Activated CD4-positive, alpha-beta T cell treated with anti-CD3 and anti-CD28 coated beads, Interleukin-2, amount 50 U/mL, for 48 hours (primary cell): ENCODE measurements at regions not wholly inside any gene's neighbourhood (a gene's known extent, or its start where the extent isn't known, plus 50 kb on each side); places are given as distances from the start of the nearest gene placed in this dataset.
"Not testable (repeated sequence)": the region's sequence is repeated elsewhere in the genome, so short reads cannot be mapped to it uniquely, and the experiment has no call there.

Experiments
- DNase-seq, 2 experiments: peaks; one replicate each; pipeline ENCODE4 v3.0.0-alpha.2; 2020

- not testable (repeated sequence) for DNase-seq
These were observed 194.1 kb upstream of the GRIA1 start for GRCh38 chr5:153296251-153296844.

GRCh38 chr5:153299891-153300290 is 190.6 kb upstream of the GRIA1 start:
- DNase-seq: no peak

DNA sequence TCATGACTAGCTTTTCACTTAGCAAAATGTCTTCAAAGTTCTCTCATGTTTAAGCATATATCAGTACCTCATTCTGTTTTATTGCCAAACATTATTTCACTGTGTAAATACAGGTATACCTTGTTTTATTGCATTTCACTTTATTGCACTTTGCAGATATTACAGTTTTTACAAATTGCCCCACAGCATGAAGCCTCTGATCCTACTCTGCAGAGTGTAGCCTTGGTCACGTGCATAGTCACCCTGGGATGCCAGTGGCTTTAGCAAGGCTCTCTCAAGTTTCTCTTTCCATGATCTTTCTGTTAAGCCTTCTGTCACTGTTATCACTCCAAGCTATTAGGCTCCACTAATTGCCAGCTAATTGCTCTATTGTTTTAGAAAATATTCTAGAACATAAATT is 182.2 kb upstream of the GRIA1 start:
- DNase-seq: no peak

- DNase-seq: no peak
These were observed 171.9 kb upstream of the GRIA1 start for GRCh38 chr5:153318556-153318955.

GRCh38 chr5:153321478-153321877 is 169.0 kb upstream of the GRIA1 start:
- no peak for DNase-seq

GRCh38 chr5:153340139-153340538 is 150.3 kb upstream of the GRIA1 start:
- DNase-seq: no peak

- DNase-seq: no peak
These were observed 149.7 kb upstream of the GRIA1 start for GRCh38 chr5:153340738-153341137.

GRCh38 chr5:153342487-153342886 is 148.0 kb upstream of the GRIA1 start:
- DNase-seq: no peak

GRCh38 chr5:153347611-153348010 is 142.9 kb upstream of the GRIA1 start:
- DNase-seq: no peak

GRCh38 chr5:153350175-153350883 is 140.1 kb upstream of the GRIA1 start:
- no peak for DNase-seq

- DNase-seq: peak; percentile 29 to 44
These were observed 137.7 kb upstream of the GRIA1 start for GRCh38 chr5:153352685-153353219.

DNA sequence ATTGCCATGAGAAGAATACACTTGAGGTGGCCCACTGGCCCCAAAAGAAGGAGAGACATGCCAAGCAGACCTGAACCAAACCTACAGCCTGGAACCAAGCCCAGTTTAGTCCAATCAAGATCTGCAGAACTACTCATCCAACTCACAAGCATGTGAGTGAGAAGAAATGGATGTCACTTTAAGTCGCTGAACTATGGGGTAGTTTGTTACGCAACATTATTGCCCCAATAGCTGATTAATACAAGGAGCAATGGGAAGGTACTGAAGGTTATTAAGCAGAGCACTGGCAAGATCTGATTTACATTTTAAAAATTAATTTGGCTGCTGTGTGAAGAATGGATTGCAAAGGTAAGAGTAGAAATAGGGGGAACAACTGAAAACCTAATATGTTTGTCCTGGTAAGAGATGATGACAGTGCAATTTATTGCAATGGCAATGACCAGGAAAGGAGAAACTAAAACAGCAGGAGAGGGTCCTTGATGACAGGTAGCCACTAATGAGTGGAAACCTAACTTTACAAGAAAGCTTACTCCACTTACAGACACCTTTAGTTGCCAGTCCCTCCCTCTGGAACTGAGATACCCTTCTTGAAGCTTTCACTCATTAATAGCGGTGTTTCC is 132.9 kb upstream of the GRIA1 start:
- DNase-seq: no peak

DNA sequence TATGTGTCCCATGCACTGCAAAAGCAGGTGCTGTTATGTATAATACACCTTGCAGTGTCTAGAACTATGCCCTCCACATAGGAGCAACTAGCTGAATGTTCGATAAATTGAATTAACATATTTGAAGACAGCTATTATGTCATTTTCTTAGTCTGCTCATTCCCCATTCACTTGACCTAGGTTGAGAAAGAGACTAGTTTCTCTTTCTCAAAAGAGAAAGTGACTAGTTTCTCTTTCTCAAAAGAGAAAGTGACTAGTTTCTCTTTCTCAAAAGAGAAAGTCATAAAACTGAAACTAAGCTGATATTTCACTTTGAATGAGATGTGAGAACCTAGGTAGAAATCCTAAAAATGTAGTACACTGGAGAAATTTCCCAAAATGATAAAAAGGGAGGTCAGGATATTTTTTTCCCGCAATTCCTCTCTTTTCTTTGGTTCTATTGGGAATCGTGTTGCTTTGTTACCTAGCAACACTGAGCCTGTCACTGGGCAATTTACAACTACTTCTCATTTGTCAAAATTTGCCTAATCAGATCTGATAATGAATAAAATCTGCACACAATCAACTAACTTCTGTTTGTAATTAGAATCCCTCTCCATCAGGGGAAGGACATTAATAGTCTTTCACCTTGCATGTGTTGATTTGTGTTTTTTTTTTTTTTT is 132.0 kb upstream of the GRIA1 start:
- no peak for DNase-seq

DNA sequence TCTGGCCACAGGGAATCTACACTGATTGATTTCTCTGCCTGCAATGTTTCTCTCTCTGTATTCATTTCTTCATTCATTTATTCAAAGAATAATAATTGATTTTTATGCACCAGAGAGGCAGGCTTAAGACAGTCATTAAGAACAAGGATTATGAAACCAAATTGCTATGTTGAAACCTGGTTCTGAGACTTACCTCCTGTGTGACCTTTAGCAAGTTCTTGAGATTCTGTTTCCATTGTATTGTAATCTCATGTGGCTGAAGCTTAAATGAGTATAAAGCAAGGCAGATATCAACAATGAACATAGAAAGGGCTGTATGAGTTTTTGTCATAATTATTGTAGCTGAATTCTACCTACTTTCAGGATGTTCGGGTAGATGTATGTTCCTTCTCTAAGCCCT is 129.6 kb upstream of the GRIA1 start:
- no peak for DNase-seq

DNA sequence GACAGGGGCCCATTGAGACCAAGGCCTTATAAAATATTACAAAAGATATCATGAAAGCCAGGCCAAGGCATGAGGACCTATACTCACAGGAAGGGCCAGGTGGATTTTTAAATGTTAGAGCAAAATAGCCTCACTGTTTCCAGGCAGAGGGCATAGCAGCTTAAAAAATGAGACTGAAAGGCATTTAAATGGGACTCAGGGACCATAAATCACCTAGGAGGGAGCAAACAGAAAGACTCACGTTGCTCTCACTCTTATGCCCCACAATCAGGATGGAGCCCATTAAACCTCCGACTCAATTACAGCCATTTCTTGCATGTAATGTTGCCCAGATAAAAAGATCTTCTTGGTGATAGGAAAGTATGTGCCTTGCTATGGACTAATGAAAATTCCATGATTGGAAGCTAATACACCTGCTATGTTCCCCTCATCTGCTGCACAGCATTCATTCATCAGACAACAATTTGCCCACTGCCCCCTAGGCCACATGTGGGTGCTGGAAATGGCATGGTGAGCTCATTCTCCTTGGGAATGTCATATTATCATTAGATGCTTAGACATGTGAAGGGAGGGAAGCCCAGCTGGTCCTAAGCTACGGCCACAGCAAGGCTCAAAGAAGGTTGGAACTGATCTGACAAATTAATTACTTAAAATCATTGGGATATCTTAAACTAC is 128.6 kb upstream of the GRIA1 start:
- no peak for DNase-seq

DNA sequence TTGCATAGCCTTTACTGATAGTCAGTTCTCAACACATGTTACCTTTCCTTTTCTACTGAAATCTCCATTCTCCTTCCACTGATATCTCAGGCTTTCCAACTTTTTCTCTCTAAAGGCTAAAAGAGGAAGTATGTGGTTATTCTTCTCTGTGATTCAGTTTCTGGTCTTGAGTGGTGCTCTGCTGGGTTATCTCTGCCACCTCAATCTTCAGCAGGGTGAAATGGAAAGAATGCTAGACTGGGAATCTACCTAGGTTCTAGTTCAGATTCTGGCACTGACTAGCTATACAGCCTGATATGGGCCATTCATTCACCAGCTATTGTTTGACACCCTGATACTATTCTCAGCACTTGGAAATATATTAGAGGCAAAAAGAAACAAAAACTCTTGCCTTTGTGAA is 124.9 kb upstream of the GRIA1 start:
- no peak for DNase-seq

GRCh38 chr5:153367466-153367865 is 123.0 kb upstream of the GRIA1 start:
- no peak for DNase-seq

DNA sequence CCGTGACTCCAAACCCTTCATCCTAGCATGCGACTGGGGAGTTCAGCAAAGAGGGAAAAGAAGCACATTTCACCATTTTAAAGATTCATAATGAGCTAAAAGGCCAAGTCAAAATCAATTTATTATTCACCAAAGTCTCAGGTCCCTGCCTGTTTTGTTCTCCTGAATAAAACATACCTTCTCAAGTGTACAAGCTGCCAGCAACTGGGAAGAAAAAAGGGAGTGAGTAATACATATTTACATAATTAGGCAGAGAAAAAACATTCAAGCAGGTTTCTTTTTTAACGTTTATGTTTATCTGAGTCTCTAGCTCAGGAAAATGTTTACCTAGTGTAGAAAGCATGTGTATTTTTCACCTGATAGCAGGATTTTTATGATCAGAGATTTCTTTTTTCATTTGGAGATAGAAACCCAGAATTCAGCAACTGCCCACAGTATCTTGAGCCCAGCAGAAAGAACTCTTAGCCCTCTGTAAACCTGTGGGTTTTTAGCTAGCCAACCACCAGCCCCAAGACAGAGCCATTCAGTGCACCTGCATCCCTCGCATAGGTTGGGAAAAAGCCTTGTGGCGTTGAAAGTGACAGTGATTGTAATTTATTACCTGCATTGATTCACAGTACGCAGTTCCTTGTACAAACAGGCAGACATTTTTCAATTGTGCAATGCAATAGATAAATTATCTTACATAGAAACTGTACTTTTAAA is 117.9 kb upstream of the GRIA1 start:
- DNase-seq: no peak

DNA sequence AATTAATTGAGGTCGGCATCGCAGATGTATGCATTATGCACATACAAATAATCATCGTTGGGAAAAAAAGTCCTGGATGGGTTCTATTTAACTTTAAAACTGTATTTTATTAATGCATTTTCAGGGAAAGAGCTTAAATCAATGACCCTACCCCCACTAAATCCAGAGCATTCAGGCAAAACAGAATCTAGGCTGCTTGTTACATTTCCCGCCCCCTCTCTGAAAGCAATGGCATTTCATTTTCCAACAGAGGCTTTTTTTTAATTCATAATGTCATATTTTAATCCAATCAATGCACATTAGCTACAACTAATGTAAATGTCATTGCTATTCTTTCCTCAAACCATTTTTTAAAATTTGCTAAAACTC is 117.4 kb upstream of the GRIA1 start:
- DNase-seq: no peak

DNA sequence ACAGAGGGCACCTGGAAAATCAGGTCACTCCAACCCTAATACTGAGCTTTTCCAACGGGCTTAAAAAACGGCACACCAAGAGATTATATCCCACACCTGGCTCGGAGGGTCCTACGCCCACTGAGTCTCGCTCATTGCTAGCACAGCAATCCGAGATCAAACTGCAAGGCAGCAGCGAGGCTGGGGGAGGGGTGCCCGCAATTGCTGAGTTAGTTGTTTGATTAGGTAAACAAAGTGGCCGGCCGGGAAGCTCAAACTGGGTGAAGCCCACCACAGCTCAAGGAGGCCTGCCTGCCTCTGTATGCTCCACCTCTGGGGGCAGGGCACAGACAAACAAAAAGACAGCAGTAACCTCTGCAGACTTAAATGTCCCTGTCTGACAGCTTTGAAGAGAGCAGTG is 108.8 kb upstream of the GRIA1 start:
- DNase-seq: not testable (repeated sequence)

- DNase-seq: no peak
These were observed 99.9 kb upstream of the GRIA1 start for GRCh38 chr5:153390569-153390968.

DNA sequence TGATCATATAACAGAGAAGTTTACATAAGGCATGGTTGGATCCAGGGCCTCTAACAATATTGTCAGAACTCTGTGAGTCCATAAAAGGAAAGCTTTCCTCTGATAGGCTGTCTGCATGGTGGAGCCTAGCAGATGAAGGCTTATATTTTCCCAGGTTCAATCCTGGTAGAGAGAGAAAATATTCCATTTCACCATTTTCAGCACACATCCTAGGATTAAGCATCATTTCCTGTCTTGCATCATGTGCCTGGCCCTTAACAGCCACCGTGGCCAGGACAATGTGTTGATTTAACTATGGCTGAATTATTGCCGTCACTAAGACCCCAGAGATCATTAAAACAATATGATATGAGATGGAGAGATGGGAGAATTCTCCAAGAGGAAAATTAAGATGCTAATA is 90.9 kb upstream of the GRIA1 start:
- DNase-seq: no peak

GRCh38 chr5:153400931-153401330 is 89.5 kb upstream of the GRIA1 start:
- no peak for DNase-seq
